GM23338 (cell line): ENCODE measurements at regions not wholly inside any gene's neighbourhood (a gene's known extent, or its start where the extent isn't known, plus 50 kb on each side); places are given as distances from the start of the nearest gene placed in this dataset.

Source experiments
- ATAC-seq: fragments of 200-7000 bp; cut with Tn5 transposase; 3 replicates; pipeline ENCODE4 v1.9.1; 2020
- DNase-seq: peaks from one replicate; pipeline ENCODE4 v3.0.0-alpha.2; 2015; ENCODE audit warnings: low spot score
- H2AFZ ChIP-seq: fragments of 200-600 bp; sonication (generic); 2 replicates; pipeline ENCODE4 v1.8.0; 2016; ENCODE audit warnings: antibody characterized with exemption, mild to moderate bottlenecking, moderate library complexity
- H3F3A ChIP-seq: fragments of 200-600 bp; sonication (generic); replicated peaks from 2 replicates; pipeline ENCODE4 v1.8.0; 2017; ENCODE audit warnings: antibody characterized with exemption, mixed run types, low read depth
- H3K27ac ChIP-seq: fragments of 200-600 bp; sonication (generic); 2 replicates; pipeline ENCODE4 v1.6.1; 2016; ENCODE audit warnings: low read depth
- H3K27me3 ChIP-seq: fragments of 200-600 bp; sonication (generic); 2 replicates; pipeline ENCODE4 v1.8.0; 2016; ENCODE audit warnings: mild to moderate bottlenecking, mixed run types, moderate library complexity; ENCODE audit not compliant: insufficient read depth
- H3K36me3 ChIP-seq: fragments of 200-600 bp; sonication (generic); 2 replicates; pipeline ENCODE4 v1.8.0; 2016; ENCODE audit warnings: mild to moderate bottlenecking; ENCODE audit not compliant: insufficient read depth
- H3K4me1 ChIP-seq: fragments of 200-600 bp; sonication (generic); 2 replicates; pipeline ENCODE4 v1.8.0; 2016; ENCODE audit warnings: mild to moderate bottlenecking, moderate library complexity; ENCODE audit not compliant: insufficient read depth
- H3K4me2 ChIP-seq: fragments of 200-600 bp; sonication (generic); 2 replicates; pipeline ENCODE4 v1.7.1; 2017; ENCODE audit warnings: mixed run types
- H3K4me3 ChIP-seq: fragments of 200-600 bp; sonication (generic); 2 replicates; pipeline ENCODE4 v1.6.1; 2016; ENCODE audit warnings: mixed run types
- H3K79me2 ChIP-seq: fragments of 200-600 bp; sonication (generic); replicated peaks from 2 replicates; pipeline ENCODE4 v1.8.0; 2017; ENCODE audit warnings: mild to moderate bottlenecking; ENCODE audit not compliant: insufficient read depth
- H3K9me2 ChIP-seq: fragments of 200-600 bp; sonication (generic); 2 replicates; pipeline ENCODE4 v1.8.0; 2017; ENCODE audit not compliant: insufficient read depth
- H4K20me1 ChIP-seq: fragments of 200-600 bp; sonication (generic); replicated peaks from 2 replicates; pipeline ENCODE4 v1.8.0; 2017; ENCODE audit warnings: mild to moderate bottlenecking; ENCODE audit not compliant: insufficient read depth
- H3K27ac Mint-ChIP-seq: 2 replicates; pipeline ENCODE4 v1.8.0; 2020; ENCODE audit warnings: inconsistent platforms, mild to moderate bottlenecking, moderate library complexity, mixed read lengths
- H3K27me3 Mint-ChIP-seq: 3 replicates; pipeline ENCODE4 v1.8.0; 2022; ENCODE audit warnings: low read depth, mild to moderate bottlenecking, moderate library complexity, mixed read lengths, inconsistent platforms; ENCODE audit not compliant: insufficient read depth, poor library complexity
- H3K36me3 Mint-ChIP-seq: 3 replicates; pipeline ENCODE4 v1.8.0; 2021; ENCODE audit warnings: low read depth, mild to moderate bottlenecking, inconsistent platforms, moderate library complexity, mixed read lengths
- H3K4me1 Mint-ChIP-seq: 3 replicates; pipeline ENCODE4 v1.8.0; 2020; ENCODE audit warnings: mild to moderate bottlenecking, inconsistent platforms, mixed read lengths
- H3K4me3 Mint-ChIP-seq: 3 replicates; pipeline ENCODE4 v1.8.0; 2021; ENCODE audit warnings: moderate library complexity, mild to moderate bottlenecking, inconsistent platforms, mixed read lengths
- H3K9me3 Mint-ChIP-seq: 3 replicates; pipeline ENCODE4 v1.8.0; 2020; ENCODE audit warnings: moderate library complexity, mild to moderate bottlenecking, inconsistent platforms, mixed read lengths
- CREB1 ChIP-seq: fragments of 250-450 bp; sonication (Bioruptor Pico); IDR thresholded peaks from 2 replicates; pipeline ENCODE4 v1.5.0; 2020; ENCODE audit warnings: low read depth, mild to moderate bottlenecking, moderate library complexity
- EZH2 ChIP-seq: fragments of 200-600 bp; sonication (generic); IDR thresholded peaks from one replicate; pipeline ENCODE4 v1.8.0; 2017; ENCODE audit warnings: antibody characterized with exemption, mild to moderate bottlenecking, low read depth; ENCODE audit not compliant: unreplicated experiment
- EZH2phosphoT487 ChIP-seq: fragments of 200-600 bp; sonication (generic); IDR thresholded peaks from one replicate; pipeline ENCODE4 v1.8.1; 2018; ENCODE audit warnings: antibody characterized with exemption; ENCODE audit not compliant: unreplicated experiment
- JUNB ChIP-seq: IDR thresholded peaks from one replicate; pipeline ENCODE4 v1.6.1; 2016; ENCODE audit warnings: antibody characterized with exemption; ENCODE audit not compliant: unreplicated experiment
- NANOG ChIP-seq: IDR thresholded peaks from 2 replicates; pipeline ENCODE4 v1.6.1; 2016; ENCODE audit warnings: antibody characterized with exemption, borderline replicate concordance
- POLR2AphosphoS5 ChIP-seq: IDR thresholded peaks from 2 replicates; pipeline ENCODE4 v1.6.1; 2016; ENCODE audit warnings: antibody characterized with exemption, low read depth
- STAT1 ChIP-seq: IDR thresholded peaks from one replicate; pipeline ENCODE4 v1.6.1; 2016; ENCODE audit warnings: antibody characterized with exemption; ENCODE audit not compliant: unreplicated experiment
- ZNF114 ChIP-seq: fragments of 250-450 bp; sonication (Bioruptor Pico); IDR thresholded peaks from 2 replicates; pipeline ENCODE4 v1.5.0; 2020; ENCODE audit warnings: mild to moderate bottlenecking, moderate library complexity
- ZNF331 ChIP-seq: fragments of 250-450 bp; sonication (Bioruptor Pico); IDR thresholded peaks from 2 replicates; pipeline ENCODE4 v1.5.0; 2020; ENCODE audit warnings: low read depth, mild to moderate bottlenecking, moderate library complexity
- TF ChIP-seq, protein P1 (sequence below): IDR thresholded peaks from one replicate; pipeline ENCODE4 v1.6.1; 2018; ENCODE audit warnings: antibody characterized with exemption; ENCODE audit not compliant: unreplicated experiment
- TF ChIP-seq, protein P2 (sequence below): IDR thresholded peaks from 2 replicates; pipeline ENCODE4 v1.6.1; 2016; ENCODE audit warnings: antibody characterized with exemption
- TF ChIP-seq, protein P3 (sequence below), 2 experiments: fragments of 200-600 bp in 1 of 2; sonication (generic) in 1 of 2; conservative IDR thresholded peaks; 2 replicates each; pipeline versions ENCODE4 v1.5.1 to v1.6.1; 2016 to 2017; ENCODE audit warnings: antibody characterized with exemption in 2 of 2, low read depth in 2 of 2, mild to moderate bottlenecking in 2 of 2, moderate library complexity in 1 of 2
- TF ChIP-seq, protein P4 (sequence below): fragments of 250-450 bp; sonication (Bioruptor Pico); IDR thresholded peaks from 2 replicates; pipeline ENCODE4 v1.5.0; 2020; ENCODE audit warnings: mild to moderate bottlenecking, moderate library complexity

DNA sequence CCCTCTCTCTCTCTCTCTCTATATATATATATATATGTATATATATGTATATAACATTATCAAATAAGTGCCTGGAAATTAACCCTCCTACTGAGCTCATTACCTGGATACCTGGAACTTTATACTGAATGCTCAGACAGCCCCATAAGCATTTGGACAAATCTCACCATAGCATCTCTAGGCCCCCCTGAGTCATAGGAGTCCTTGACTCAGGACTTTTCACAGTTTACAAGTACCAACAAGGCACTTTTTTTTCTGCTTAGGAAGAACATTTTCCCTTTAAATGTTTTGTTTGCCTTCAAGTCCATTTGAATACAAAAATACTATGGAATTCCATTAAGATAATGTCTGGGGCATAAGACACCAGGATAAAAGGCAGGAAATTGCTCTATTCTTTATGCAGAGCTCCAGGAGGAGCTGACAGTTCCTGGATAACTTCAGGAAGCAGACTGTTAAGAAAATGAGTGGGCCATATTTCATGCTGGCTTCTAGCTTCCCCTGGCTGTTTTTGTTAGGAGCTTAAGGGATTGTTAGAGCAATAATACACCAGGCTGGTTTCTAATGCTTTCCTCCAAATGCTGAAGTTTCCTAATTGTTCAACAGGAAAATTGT is 171.7 kb upstream of the ASIC2 start:
- ATAC-seq = no peak
- H3K4me3 ChIP-seq = no peak overlapping the region
- Mint-ChIP-seq H3K27ac (no peak overlapping the region), H3K36me3 (peaks cover 3% of the 10 kb centered on the region; the same call in 1 of the 3 replicates), H3K4me3 (no peak overlapping the region), H3K9me3 (peaks cover 4% of the 10 kb centered on the region; the same call in 2 of the 3 replicates), H3K27me3 (peaks cover 7% of the 10 kb centered on the region), H3K4me1 (peaks cover 5% of the 10 kb centered on the region)
- no peak overlapping the region for H3K27ac ChIP-seq
- H2AFZ ChIP-seq = no peak overlapping the region
- H3F3A ChIP-seq = no peaks in the 10 kb centered on the region
- DNase-seq = no peak
- H3K27me3 ChIP-seq = no peaks in the 10 kb centered on the region
- H3K36me3 ChIP-seq = no peaks in the 10 kb centered on the region
- peaks cover 7% of the 10 kb centered on the region for H3K4me1 ChIP-seq
- no peak overlapping the region for H3K4me2 ChIP-seq
- TF ChIP-seq NANOG = no peak
- TF ChIP-seq EZH2 = no peak
- TF ChIP-seq ZNF331 (CRISPR knock-in tag) = no peak
- no peak for TF ChIP-seq JUNB
- TF ChIP-seq, protein P1, sequence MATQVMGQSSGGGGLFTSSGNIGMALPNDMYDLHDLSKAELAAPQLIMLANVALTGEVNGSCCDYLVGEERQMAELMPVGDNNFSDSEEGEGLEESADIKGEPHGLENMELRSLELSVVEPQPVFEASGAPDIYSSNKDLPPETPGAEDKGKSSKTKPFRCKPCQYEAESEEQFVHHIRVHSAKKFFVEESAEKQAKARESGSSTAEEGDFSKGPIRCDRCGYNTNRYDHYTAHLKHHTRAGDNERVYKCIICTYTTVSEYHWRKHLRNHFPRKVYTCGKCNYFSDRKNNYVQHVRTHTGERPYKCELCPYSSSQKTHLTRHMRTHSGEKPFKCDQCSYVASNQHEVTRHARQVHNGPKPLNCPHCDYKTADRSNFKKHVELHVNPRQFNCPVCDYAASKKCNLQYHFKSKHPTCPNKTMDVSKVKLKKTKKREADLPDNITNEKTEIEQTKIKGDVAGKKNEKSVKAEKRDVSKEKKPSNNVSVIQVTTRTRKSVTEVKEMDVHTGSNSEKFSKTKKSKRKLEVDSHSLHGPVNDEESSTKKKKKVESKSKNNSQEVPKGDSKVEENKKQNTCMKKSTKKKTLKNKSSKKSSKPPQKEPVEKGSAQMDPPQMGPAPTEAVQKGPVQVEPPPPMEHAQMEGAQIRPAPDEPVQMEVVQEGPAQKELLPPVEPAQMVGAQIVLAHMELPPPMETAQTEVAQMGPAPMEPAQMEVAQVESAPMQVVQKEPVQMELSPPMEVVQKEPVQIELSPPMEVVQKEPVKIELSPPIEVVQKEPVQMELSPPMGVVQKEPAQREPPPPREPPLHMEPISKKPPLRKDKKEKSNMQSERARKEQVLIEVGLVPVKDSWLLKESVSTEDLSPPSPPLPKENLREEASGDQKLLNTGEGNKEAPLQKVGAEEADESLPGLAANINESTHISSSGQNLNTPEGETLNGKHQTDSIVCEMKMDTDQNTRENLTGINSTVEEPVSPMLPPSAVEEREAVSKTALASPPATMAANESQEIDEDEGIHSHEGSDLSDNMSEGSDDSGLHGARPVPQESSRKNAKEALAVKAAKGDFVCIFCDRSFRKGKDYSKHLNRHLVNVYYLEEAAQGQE = no peak
- no peak for TF ChIP-seq POLR2AphosphoS5
- TF ChIP-seq, protein P2, sequence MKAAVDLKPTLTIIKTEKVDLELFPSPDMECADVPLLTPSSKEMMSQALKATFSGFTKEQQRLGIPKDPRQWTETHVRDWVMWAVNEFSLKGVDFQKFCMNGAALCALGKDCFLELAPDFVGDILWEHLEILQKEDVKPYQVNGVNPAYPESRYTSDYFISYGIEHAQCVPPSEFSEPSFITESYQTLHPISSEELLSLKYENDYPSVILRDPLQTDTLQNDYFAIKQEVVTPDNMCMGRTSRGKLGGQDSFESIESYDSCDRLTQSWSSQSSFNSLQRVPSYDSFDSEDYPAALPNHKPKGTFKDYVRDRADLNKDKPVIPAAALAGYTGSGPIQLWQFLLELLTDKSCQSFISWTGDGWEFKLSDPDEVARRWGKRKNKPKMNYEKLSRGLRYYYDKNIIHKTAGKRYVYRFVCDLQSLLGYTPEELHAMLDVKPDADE = no peak
- no peak for TF ChIP-seq STAT1
- no peak for TF ChIP-seq CREB1 (CRISPR knock-in tag)
- no peak for TF ChIP-seq ZNF114 (CRISPR knock-in tag)
- TF ChIP-seq, protein P3, sequence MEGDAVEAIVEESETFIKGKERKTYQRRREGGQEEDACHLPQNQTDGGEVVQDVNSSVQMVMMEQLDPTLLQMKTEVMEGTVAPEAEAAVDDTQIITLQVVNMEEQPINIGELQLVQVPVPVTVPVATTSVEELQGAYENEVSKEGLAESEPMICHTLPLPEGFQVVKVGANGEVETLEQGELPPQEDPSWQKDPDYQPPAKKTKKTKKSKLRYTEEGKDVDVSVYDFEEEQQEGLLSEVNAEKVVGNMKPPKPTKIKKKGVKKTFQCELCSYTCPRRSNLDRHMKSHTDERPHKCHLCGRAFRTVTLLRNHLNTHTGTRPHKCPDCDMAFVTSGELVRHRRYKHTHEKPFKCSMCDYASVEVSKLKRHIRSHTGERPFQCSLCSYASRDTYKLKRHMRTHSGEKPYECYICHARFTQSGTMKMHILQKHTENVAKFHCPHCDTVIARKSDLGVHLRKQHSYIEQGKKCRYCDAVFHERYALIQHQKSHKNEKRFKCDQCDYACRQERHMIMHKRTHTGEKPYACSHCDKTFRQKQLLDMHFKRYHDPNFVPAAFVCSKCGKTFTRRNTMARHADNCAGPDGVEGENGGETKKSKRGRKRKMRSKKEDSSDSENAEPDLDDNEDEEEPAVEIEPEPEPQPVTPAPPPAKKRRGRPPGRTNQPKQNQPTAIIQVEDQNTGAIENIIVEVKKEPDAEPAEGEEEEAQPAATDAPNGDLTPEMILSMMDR (conservative IDR thresholded peaks at IDR 0.05; ENCODE audit: low read depth in 2 of 2) = no peak
- TF ChIP-seq, protein P4, sequence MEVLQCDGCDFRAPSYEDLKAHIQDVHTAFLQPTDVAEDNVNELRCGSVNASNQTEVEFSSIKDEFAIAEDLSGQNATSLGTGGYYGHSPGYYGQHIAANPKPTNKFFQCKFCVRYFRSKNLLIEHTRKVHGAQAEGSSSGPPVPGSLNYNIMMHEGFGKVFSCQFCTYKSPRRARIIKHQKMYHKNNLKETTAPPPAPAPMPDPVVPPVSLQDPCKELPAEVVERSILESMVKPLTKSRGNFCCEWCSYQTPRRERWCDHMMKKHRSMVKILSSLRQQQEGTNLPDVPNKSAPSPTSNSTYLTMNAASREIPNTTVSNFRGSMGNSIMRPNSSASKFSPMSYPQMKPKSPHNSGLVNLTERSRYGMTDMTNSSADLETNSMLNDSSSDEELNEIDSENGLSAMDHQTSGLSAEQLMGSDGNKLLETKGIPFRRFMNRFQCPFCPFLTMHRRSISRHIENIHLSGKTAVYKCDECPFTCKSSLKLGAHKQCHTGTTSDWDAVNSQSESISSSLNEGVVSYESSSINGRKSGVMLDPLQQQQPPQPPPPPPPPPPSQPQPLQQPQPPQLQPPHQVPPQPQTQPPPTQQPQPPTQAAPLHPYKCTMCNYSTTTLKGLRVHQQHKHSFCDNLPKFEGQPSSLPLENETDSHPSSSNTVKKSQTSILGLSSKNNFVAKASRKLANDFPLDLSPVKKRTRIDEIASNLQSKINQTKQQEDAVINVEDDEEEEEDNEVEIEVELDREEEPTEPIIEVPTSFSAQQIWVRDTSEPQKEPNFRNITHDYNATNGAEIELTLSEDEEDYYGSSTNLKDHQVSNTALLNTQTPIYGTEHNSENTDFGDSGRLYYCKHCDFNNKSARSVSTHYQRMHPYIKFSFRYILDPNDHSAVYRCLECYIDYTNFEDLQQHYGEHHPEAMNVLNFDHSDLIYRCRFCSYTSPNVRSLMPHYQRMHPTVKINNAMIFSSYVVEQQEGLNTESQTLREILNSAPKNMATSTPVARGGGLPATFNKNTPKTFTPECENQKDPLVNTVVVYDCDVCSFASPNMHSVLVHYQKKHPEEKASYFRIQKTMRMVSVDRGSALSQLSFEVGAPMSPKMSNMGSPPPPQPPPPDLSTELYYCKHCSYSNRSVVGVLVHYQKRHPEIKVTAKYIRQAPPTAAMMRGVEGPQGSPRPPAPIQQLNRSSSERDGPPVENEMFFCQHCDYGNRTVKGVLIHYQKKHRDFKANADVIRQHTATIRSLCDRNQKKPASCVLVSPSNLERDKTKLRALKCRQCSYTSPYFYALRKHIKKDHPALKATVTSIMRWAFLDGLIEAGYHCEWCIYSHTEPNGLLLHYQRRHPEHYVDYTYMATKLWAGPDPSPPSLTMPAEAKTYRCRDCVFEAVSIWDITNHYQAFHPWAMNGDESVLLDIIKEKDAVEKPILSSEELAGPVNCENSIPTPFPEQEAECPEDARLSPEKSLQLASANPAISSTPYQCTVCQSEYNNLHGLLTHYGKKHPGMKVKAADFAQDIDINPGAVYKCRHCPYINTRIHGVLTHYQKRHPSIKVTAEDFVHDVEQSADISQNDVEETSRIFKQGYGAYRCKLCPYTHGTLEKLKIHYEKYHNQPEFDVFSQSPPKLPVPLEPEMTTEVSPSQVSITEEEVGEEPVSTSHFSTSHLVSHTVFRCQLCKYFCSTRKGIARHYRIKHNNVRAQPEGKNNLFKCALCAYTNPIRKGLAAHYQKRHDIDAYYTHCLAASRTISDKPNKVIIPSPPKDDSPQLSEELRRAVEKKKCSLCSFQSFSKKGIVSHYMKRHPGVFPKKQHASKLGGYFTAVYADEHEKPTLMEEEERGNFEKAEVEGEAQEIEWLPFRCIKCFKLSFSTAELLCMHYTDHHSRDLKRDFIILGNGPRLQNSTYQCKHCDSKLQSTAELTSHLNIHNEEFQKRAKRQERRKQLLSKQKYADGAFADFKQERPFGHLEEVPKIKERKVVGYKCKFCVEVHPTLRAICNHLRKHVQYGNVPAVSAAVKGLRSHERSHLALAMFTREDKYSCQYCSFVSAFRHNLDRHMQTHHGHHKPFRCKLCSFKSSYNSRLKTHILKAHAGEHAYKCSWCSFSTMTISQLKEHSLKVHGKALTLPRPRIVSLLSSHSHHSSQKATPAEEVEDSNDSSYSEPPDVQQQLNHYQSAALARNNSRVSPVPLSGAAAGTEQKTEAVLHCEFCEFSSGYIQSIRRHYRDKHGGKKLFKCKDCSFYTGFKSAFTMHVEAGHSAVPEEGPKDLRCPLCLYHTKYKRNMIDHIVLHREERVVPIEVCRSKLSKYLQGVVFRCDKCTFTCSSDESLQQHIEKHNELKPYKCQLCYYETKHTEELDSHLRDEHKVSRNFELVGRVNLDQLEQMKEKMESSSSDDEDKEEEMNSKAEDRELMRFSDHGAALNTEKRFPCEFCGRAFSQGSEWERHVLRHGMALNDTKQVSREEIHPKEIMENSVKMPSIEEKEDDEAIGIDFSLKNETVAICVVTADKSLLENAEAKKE (CRISPR knock-in tag) = no peak
- TF ChIP-seq EZH2phosphoT487 = no peak
- H3K79me2 ChIP-seq = no peaks in the 10 kb centered on the region
- H3K9me2 ChIP-seq = no peaks in the 10 kb centered on the region
- H4K20me1 ChIP-seq = no peaks in the 10 kb centered on the region
